Ovary (tissue), 3 donors: ENCODE measurements at regions not wholly inside any gene's neighbourhood (a gene's known extent, or its start where the extent isn't known, plus 50 kb on each side); places are given as distances from the start of the nearest gene placed in this dataset.

Source experiments
- CTCF ChIP-seq, 3 donors: fragments of 450-650 bp in 2 of 3; fragments of 200-600 bp in 1 of 3; IDR thresholded peaks; one replicate each; pipeline versions ENCODE4 v1.5.1 to v1.8.0; 2016 to 2022; ENCODE audit warnings: antibody characterized with exemption in 3 of 3, mild to moderate bottlenecking in 1 of 3
- EP300 ChIP-seq: sonication (generic); formaldehyde crosslinking; IDR thresholded peaks from one replicate; pipeline ENCODE4 v1.6.1; 2017; ENCODE audit warnings: antibody characterized with exemption
- POLR2A ChIP-seq: fragments of 450-650 bp; IDR thresholded peaks from one replicate; pipeline ENCODE4 v1.6.1; 2017; ENCODE audit warnings: antibody characterized with exemption, mild to moderate bottlenecking, moderate library complexity
- donor health status: DM: no; HTN: no; CAD: no.

GRCh38 chr3:43852066-43852465, 161.3 kb downstream of the ABHD5 start:
- TF ChIP-seq CTCF (IDR thresholded peaks at IDR 0.05) (no peak), POLR2A (no peak), EP300 (no peak)
